OCI-LY1 (cell line): ENCODE measurements at regions not wholly inside any gene's neighbourhood (a gene's known extent, or its start where the extent isn't known, plus 50 kb on each side); places are given as distances from the start of the nearest gene placed in this dataset.

Experiments
- H2AFZ ChIP-seq: fragments of 200-600 bp; sonication (generic), shearing (Covaris generic); 2 replicates; pipeline ENCODE4 v1.6.0; 2014; ENCODE audit warnings: antibody characterized with exemption, mild to moderate bottlenecking, low read length
- H3F3A ChIP-seq: fragments of 200-600 bp; sonication (generic), shearing (Covaris generic); 2 replicates; pipeline ENCODE4 v1.6.0; 2014; ENCODE audit warnings: mild to moderate bottlenecking, antibody characterized with exemption, low read length, moderate library complexity; ENCODE audit not compliant: insufficient read depth
- H3K27ac ChIP-seq: fragments of 200-600 bp; sonication (generic); 2 replicates; pipeline ENCODE4 v1.5.1; 2014; ENCODE audit warnings: low read length, mixed run types, mild to moderate bottlenecking, low read depth; ENCODE audit not compliant: poor library complexity, severe bottlenecking
- H3K27me3 ChIP-seq: fragments of 200-600 bp; sonication (generic); 2 replicates; pipeline ENCODE4 v1.6.0; 2014; ENCODE audit warnings: antibody characterized with exemption, mild to moderate bottlenecking, low read length, moderate library complexity; ENCODE audit not compliant: insufficient read depth
- H3K36me3 ChIP-seq: fragments of 200-600 bp; sonication (generic); 2 replicates; pipeline ENCODE4 v1.6.1; 2014; ENCODE audit warnings: mild to moderate bottlenecking, antibody characterized with exemption, low read length, moderate library complexity, mixed read lengths; ENCODE audit not compliant: insufficient read depth
- H3K4me1 ChIP-seq: fragments of 200-600 bp; sonication (generic); 2 replicates; pipeline ENCODE4 v1.5.1; 2014; ENCODE audit warnings: mild to moderate bottlenecking, low read length, moderate library complexity; ENCODE audit not compliant: insufficient read depth, severe bottlenecking
- H3K4me2 ChIP-seq: fragments of 200-600 bp; sonication (generic), shearing (Covaris generic); 2 replicates; pipeline ENCODE4 v1.6.1; 2014; ENCODE audit warnings: low read length
- H3K4me3 ChIP-seq: fragments of 200-600 bp; sonication (generic); 2 replicates; pipeline ENCODE4 v1.5.1; 2014; ENCODE audit warnings: low read length, low read depth, mild to moderate bottlenecking, mixed read lengths; ENCODE audit not compliant: poor library complexity, severe bottlenecking
- H3K79me2 ChIP-seq: fragments of 200-600 bp; shearing (Covaris generic); 2 replicates; pipeline ENCODE4 v1.6.1; 2016; ENCODE audit warnings: mixed run types, low read length, mixed read lengths; ENCODE audit not compliant: insufficient read depth
- H3K9ac ChIP-seq: fragments of 200-600 bp; sonication (generic), shearing (Covaris generic); 2 replicates; pipeline ENCODE4 v1.6.1; 2014; ENCODE audit warnings: mild to moderate bottlenecking, low read length, mixed read lengths
- H3K9me2 ChIP-seq: fragments of 200-600 bp; sonication (generic), shearing (Covaris generic); 2 replicates; pipeline ENCODE4 v1.6.1; 2014; ENCODE audit warnings: low read depth, mild to moderate bottlenecking, low read length, mixed read lengths
- H3K9me3 ChIP-seq: fragments of 200-600 bp; shearing (Covaris generic); 2 replicates; pipeline ENCODE4 v1.6.1; 2014; ENCODE audit warnings: low read length, mixed read lengths
- H4K20me1 ChIP-seq: fragments of 200-600 bp; sonication (generic), shearing (Covaris generic); 2 replicates; pipeline ENCODE4 v1.6.0; 2016; ENCODE audit warnings: mild to moderate bottlenecking, low read length; ENCODE audit not compliant: insufficient read depth
- CTCF ChIP-seq: fragments of 200-600 bp; sonication (generic), shearing (Covaris generic); IDR thresholded peaks from 2 replicates; pipeline ENCODE4 v1.5.1; 2017; ENCODE audit warnings: mild to moderate bottlenecking, antibody characterized with exemption, low read length, moderate library complexity, mixed read lengths
- EZH2 ChIP-seq: fragments of 200-600 bp; sonication (generic), shearing (Covaris generic); IDR thresholded peaks from 2 replicates; pipeline ENCODE4 v1.8.0; 2017; ENCODE audit warnings: borderline replicate concordance, mixed run types, mild to moderate bottlenecking, antibody characterized with exemption, low read length, moderate library complexity, mixed read lengths

DNA sequence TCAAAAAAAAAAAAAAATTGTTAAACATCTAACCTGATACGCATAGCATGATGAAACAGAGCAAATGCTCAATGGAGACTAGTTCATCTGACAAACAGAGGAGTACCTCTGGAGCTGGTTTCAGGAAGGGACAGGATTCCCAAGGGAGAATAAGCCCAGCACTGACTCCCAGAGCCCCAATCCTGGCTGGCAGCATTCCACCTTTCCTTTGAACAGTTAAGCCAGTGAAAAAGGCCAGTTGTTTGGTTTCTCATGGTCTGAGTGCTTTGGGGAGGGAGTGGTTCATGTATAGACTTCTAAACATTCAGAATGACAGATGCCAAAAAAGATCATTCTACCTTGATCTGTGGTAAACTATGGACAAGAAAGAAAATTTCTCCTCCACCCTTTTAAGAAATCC is 277.9 kb upstream of the RARB start:
- Histone ChIP-seq H3K27ac (no peak overlapping the region), H3K79me2 (no peaks in the 10 kb centered on the region), H3K4me3 (no peak overlapping the region), H3K27me3 (no peaks in the 10 kb centered on the region), H3F3A (no peaks in the 10 kb centered on the region), H3K4me2 (no peak overlapping the region), H2AFZ (no peak overlapping the region), H3K9me2 (no peaks in the 10 kb centered on the region), H4K20me1 (no peaks in the 10 kb centered on the region), H3K9me3 (no peaks in the 10 kb centered on the region), H3K4me1 (no peaks in the 10 kb centered on the region), H3K36me3 (no peaks in the 10 kb centered on the region), H3K9ac (no peak overlapping the region)
- no peak for TF ChIP-seq CTCF
- TF ChIP-seq EZH2, result no peak

- no peaks in the 10 kb centered on the region for H3K27me3 ChIP-seq
- H4K20me1 ChIP-seq, result no peaks in the 10 kb centered on the region
- H3K27ac ChIP-seq, result no peak overlapping the region
- H3K9me3 ChIP-seq, result no peaks in the 10 kb centered on the region
- H3K9me2 ChIP-seq, result no peaks in the 10 kb centered on the region
- no peaks in the 10 kb centered on the region for H3K4me1 ChIP-seq
- H3K4me3 ChIP-seq, result no peak overlapping the region
- H3K36me3 ChIP-seq, result no peaks in the 10 kb centered on the region
- H3K4me2 ChIP-seq, result no peak overlapping the region
- no peaks in the 10 kb centered on the region for H3K79me2 ChIP-seq
- TF ChIP-seq EZH2, result no peak
- no peak for TF ChIP-seq CTCF
- H2AFZ ChIP-seq, result no peak overlapping the region
- no peaks in the 10 kb centered on the region for H3F3A ChIP-seq
- no peak overlapping the region for H3K9ac ChIP-seq
Observed at GRCh38 chr3:25151281-25151902, 276.7 kb upstream of the RARB start.

- H3K9ac ChIP-seq, result no peak overlapping the region
- H3K27me3 ChIP-seq, result no peaks in the 10 kb centered on the region
- H2AFZ ChIP-seq, result no peak overlapping the region
- no peak overlapping the region for H3K27ac ChIP-seq
- no peaks in the 10 kb centered on the region for H3K9me3 ChIP-seq
- H3K36me3 ChIP-seq, result no peaks in the 10 kb centered on the region
- H3K4me1 ChIP-seq, result no peaks in the 10 kb centered on the region
- H4K20me1 ChIP-seq, result no peaks in the 10 kb centered on the region
- H3K79me2 ChIP-seq, result no peaks in the 10 kb centered on the region
- H3K4me3 ChIP-seq, result no peak overlapping the region
- TF ChIP-seq EZH2, result no peak
- no peak for TF ChIP-seq CTCF
- H3K9me2 ChIP-seq, result no peaks in the 10 kb centered on the region
- H3F3A ChIP-seq, result no peaks in the 10 kb centered on the region
- H3K4me2 ChIP-seq, result no peak overlapping the region
Observed at GRCh38 chr3:25151903-25152295, 276.2 kb upstream of the RARB start.
